ENCODE measurements at regions not wholly inside any gene's neighbourhood (a gene's known extent, or its start where the extent isn't known, plus 50 kb on each side); places are given as distances from the start of the nearest gene placed in this dataset.

GRCh38 chr2:6336752-6337471, 528.8 kb downstream of the CMPK2 start:
- no peak for ATAC-seq
- ChIA-PET CTCF (no interaction called here), POLR2A (no interaction called here)
- in situ Hi-C loops (cut with HindIII; ENCODE audit: low pct_unique_long_range_greater_than_20kb, low sequenced_read_pairs), result no loop called here
- Histone ChIP-seq H3K4me3 (ENCODE audit: low read depth in 2 of 2, low read length in 2 of 2) (no peak overlapping the region), H3K27me3 (ENCODE audit: control insufficient read depth, insufficient read depth, low read length) (no peaks in the 10 kb centered on the region), H3K9me3 (ENCODE audit: control insufficient read depth, insufficient read depth, low read depth, low read length) (no peaks in the 10 kb centered on the region), H3K36me3 (ENCODE audit: control insufficient read depth, insufficient read depth, low read length) (no peaks in the 10 kb centered on the region), H3K27ac (ENCODE audit: low read length) (no peak overlapping the region), H3K4me1 (ENCODE audit: control insufficient read depth, insufficient read depth, low read length) (no peaks in the 10 kb centered on the region)
- TF ChIP-seq, protein P1, sequence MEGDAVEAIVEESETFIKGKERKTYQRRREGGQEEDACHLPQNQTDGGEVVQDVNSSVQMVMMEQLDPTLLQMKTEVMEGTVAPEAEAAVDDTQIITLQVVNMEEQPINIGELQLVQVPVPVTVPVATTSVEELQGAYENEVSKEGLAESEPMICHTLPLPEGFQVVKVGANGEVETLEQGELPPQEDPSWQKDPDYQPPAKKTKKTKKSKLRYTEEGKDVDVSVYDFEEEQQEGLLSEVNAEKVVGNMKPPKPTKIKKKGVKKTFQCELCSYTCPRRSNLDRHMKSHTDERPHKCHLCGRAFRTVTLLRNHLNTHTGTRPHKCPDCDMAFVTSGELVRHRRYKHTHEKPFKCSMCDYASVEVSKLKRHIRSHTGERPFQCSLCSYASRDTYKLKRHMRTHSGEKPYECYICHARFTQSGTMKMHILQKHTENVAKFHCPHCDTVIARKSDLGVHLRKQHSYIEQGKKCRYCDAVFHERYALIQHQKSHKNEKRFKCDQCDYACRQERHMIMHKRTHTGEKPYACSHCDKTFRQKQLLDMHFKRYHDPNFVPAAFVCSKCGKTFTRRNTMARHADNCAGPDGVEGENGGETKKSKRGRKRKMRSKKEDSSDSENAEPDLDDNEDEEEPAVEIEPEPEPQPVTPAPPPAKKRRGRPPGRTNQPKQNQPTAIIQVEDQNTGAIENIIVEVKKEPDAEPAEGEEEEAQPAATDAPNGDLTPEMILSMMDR (IDR thresholded peaks at IDR 0.05), result no peak
- TF ChIP-seq TCF7L2 (IDR thresholded peaks at IDR 0.05; ENCODE audit: low read depth, low read length) (no peak), SIN3A (IDR thresholded peaks at IDR 0.05; ENCODE audit: borderline replicate concordance, insufficient read depth, low read depth, low read length) (no peak), POLR2AphosphoS5 (IDR thresholded peaks at IDR 0.05; ENCODE audit: low read depth, low read length) (no peak)
- TF ChIP-seq, protein P2, sequence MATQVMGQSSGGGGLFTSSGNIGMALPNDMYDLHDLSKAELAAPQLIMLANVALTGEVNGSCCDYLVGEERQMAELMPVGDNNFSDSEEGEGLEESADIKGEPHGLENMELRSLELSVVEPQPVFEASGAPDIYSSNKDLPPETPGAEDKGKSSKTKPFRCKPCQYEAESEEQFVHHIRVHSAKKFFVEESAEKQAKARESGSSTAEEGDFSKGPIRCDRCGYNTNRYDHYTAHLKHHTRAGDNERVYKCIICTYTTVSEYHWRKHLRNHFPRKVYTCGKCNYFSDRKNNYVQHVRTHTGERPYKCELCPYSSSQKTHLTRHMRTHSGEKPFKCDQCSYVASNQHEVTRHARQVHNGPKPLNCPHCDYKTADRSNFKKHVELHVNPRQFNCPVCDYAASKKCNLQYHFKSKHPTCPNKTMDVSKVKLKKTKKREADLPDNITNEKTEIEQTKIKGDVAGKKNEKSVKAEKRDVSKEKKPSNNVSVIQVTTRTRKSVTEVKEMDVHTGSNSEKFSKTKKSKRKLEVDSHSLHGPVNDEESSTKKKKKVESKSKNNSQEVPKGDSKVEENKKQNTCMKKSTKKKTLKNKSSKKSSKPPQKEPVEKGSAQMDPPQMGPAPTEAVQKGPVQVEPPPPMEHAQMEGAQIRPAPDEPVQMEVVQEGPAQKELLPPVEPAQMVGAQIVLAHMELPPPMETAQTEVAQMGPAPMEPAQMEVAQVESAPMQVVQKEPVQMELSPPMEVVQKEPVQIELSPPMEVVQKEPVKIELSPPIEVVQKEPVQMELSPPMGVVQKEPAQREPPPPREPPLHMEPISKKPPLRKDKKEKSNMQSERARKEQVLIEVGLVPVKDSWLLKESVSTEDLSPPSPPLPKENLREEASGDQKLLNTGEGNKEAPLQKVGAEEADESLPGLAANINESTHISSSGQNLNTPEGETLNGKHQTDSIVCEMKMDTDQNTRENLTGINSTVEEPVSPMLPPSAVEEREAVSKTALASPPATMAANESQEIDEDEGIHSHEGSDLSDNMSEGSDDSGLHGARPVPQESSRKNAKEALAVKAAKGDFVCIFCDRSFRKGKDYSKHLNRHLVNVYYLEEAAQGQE (IDR thresholded peaks at IDR 0.05; ENCODE audit: insufficient read depth in 1 of 2, low read depth in 2 of 2, low read length in 1 of 2), result no peak
- intact Hi-C loops (cut with micrococcal nuclease; ENCODE audit: unreplicated experiment), result no loop called here
- DNase-seq (ENCODE audit: low read depth, low spot score), result no peak
- BruUV-seq (replicated peaks), result no TSS peak

DNA sequence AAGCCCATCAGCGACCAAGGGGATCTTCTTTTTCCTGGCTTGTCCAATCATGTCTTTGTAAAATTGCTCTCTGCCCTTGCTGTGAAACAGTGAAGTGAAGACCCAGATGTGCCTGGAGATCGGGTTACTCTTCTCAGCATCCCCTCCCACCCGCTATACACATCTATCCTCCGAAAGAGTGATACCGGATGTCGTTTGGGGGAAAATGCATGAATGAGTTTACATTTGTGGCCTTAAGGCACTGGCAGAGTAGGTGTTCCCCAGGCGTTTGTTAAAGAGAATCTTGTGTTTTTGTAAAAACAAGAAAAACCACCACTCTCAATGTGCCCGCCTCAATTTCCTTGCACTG, 528.3 kb downstream of the CMPK2 start:
- TF ChIP-seq, protein P2 (IDR thresholded peaks at IDR 0.05; ENCODE audit: insufficient read depth in 1 of 2, low read depth in 2 of 2, low read length in 1 of 2), result no peak
- TF ChIP-seq POLR2AphosphoS5 (IDR thresholded peaks at IDR 0.05; ENCODE audit: low read depth, low read length) (no peak), TCF7L2 (IDR thresholded peaks at IDR 0.05; ENCODE audit: low read depth, low read length) (no peak), SIN3A (IDR thresholded peaks at IDR 0.05; ENCODE audit: borderline replicate concordance, insufficient read depth, low read depth, low read length) (no peak)
- TF ChIP-seq, protein P1 (IDR thresholded peaks at IDR 0.05), result no peak
- BruUV-seq (replicated peaks), result no TSS peak
- ChIA-PET CTCF (no interaction called here), POLR2A (no interaction called here)
- Histone ChIP-seq H3K9me3 (ENCODE audit: control insufficient read depth, insufficient read depth, low read depth, low read length) (no peaks in the 10 kb centered on the region), H3K36me3 (ENCODE audit: control insufficient read depth, insufficient read depth, low read length) (no peaks in the 10 kb centered on the region), H3K4me1 (ENCODE audit: control insufficient read depth, insufficient read depth, low read length) (no peaks in the 10 kb centered on the region), H3K4me3 (ENCODE audit: low read depth in 2 of 2, low read length in 2 of 2) (no peak overlapping the region), H3K27me3 (ENCODE audit: control insufficient read depth, insufficient read depth, low read length) (no peaks in the 10 kb centered on the region), H3K27ac (ENCODE audit: low read length) (no peak overlapping the region)
- DNase-seq (ENCODE audit: low read depth, low spot score), result no peak
- ATAC-seq, result no peak
- in situ Hi-C loops (cut with HindIII; ENCODE audit: low pct_unique_long_range_greater_than_20kb, low sequenced_read_pairs), result no loop called here
- intact Hi-C loops (cut with micrococcal nuclease; ENCODE audit: unreplicated experiment), result no loop called here
